Coronary artery (tissue), 2 donors: ENCODE measurements at regions not wholly inside any gene's neighbourhood (a gene's known extent, or its start where the extent isn't known, plus 50 kb on each side); places are given as distances from the start of the nearest gene placed in this dataset.

Experiments used
- DNase-seq: peaks from one replicate; pipeline ENCODE4 v3.0.0-alpha.2; 2017; ENCODE audit warnings: low spot score
- H3K27ac ChIP-seq, 2 donors: fragments of 200-600 bp; sonication (generic); one replicate each; pipeline ENCODE4 v1.5.1; 2016 to 2019
- H3K4me3 ChIP-seq: fragments of 200-600 bp; sonication (generic); 2 replicates; pipeline ENCODE4 v1.5.1; 2016; ENCODE audit warnings: mild to moderate bottlenecking, moderate library complexity
- CTCF ChIP-seq: fragments of 200-600 bp; sonication (generic); IDR thresholded peaks from one replicate; pipeline ENCODE4 v1.5.1; 2019; ENCODE audit warnings: antibody characterized with exemption

GRCh38 chr6:98039904-98040607, 757.0 kb upstream of the MMS22L start:
- Histone ChIP-seq H3K4me3 (no peak overlapping the region), H3K27ac (no peak overlapping the region)
- DNase-seq: no peak
- TF ChIP-seq CTCF: no peak

GRCh38 chr6:98041056-98041455, 758.0 kb upstream of the MMS22L start:
- no peak overlapping the region for H3K27ac ChIP-seq
- no peak for DNase-seq
- TF ChIP-seq CTCF: no peak

DNA sequence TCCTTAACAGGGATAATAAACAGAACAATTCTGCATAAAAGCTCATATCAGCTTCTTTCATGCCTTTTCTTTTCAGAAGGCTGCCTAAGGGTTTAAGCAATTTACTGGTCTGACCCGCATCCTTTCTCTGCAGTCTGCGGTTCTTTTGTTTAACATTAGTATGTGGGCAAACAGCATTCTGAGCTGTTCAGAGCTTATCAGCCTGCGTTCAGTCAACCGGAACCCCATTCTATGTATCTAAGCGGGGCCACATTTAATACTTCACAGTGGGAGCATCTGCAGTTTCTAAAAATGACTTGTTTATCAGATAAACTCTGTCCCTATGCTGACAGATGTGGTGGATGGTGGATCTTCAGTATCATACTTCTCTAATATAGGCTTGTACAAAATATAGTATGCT, 758.9 kb upstream of the MMS22L start:
- TF ChIP-seq CTCF: no peak
- H3K27ac ChIP-seq: no peak overlapping the region
- no peak overlapping the region for H3K4me3 ChIP-seq
- no peak for DNase-seq

More at GRCh38 chr6:98041056-98041455, 758.0 kb upstream of the MMS22L start:
- H3K4me3 ChIP-seq: no peak overlapping the region

- no peak for TF ChIP-seq CTCF
- no peak for DNase-seq
- Histone ChIP-seq H3K27ac (no peak overlapping the region), H3K4me3 (no peak overlapping the region)
These were observed 761.1 kb upstream of the MMS22L start for GRCh38 chr6:98044151-98044561.

DNA sequence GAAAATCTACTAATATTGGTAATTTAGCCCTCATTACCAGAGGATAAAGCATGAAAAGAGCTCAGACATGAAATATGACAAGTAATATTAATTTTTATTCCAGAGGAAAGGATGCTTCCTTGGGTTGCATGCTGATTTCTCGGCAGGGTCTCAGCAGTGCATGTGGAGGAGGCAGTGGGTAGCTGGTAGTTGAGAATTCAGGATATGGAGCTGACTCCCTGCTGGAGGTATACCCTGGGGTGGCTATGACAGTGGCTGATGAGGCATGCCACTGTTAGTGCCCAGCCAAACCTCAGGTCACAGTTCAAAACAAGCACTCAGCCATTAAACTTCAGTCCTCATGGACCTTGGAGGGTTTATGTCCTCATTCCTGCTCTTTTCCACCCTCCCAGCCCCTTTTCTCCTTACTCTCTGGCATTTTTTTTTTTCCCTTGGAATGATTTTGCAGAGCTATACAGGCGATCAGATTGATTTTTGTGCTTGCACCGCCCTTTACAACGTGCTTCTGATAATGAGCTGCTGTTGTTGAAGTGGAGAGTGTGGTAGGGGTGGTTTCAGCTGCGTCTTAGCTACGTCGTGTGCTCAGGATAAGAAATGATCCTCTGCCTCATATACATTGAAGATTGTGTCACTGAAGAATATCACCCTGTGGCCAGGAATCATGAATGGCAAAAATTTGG, 761.9 kb upstream of the MMS22L start:
- TF ChIP-seq CTCF: no peak
- H3K4me3 ChIP-seq: no peak overlapping the region
- DNase-seq: no peak

GRCh38 chr6:98047164-98047563, 764.1 kb upstream of the MMS22L start:
- H3K27ac ChIP-seq: no peak overlapping the region
- TF ChIP-seq CTCF: no peak
- DNase-seq: no peak
- H3K4me3 ChIP-seq: no peak overlapping the region

More for the DNA sequence above, 761.9 kb upstream of the MMS22L start:
- H3K27ac ChIP-seq: no peak overlapping the region

GRCh38 chr6:98047871-98048270, 764.9 kb upstream of the MMS22L start:
- no peak overlapping the region for H3K4me3 ChIP-seq
- TF ChIP-seq CTCF: no peak

More at GRCh38 chr6:98047871-98048270, 764.9 kb upstream of the MMS22L start:
- no peak overlapping the region for H3K27ac ChIP-seq
- DNase-seq: no peak
